Activated CD4-positive, alpha-beta T cell treated with anti-CD3 and anti-CD28 coated beads, Interleukin-2, Interleukin-6, amounts not matched to agents 100 ng/mL and 50 ng/mL, durations not matched to agents 16 hours and 8 hours (primary cell): ENCODE measurements at regions not wholly inside any gene's neighbourhood (a gene's known extent, or its start where the extent isn't known, plus 50 kb on each side); places are given as distances from the start of the nearest gene placed in this dataset.

Experiments used
- DNase-seq: peaks from one replicate; pipeline ENCODE4 v3.0.0-alpha.2; 2020

DNA sequence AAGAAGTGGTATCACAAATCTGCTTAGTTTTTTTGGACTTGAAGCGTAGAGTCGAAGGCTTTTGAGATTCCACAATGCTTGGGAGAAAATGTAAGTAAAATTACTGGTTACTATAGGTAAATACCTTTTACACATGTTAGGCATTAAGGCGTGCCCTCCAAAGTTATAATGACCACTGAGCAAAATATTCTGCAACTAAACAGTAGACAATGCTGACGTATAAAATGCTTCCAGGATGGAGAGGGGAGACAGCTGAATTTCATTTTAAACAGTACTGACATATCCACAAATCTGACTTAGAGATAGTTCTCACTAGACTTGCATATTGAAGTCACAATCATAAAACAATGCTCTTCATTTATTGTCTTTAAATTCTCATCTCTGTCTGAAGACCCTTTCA is 144.5 kb upstream of the DCN start:
- no peak for DNase-seq

GRCh38 chr12:91326058-91327027 is 143.7 kb upstream of the DCN start:
- DNase-seq = peak; percentile 69

DNA sequence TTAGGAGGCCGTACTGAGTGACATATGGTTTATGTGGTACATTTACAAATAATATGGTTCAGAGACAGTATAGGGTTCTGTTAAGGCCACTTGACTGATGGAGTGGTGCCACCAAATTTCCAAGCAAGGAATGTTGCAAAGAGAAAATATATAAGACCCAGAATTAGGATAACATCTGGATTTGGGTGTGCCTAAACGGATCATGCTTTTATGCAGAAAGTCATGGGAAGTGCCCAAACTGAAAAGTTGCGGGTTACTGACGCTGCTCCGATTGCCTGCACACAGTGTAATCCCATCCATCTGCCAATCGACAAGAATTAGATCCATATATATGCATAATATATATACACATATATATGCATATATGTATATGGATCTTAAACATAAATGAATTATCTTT is 138.4 kb upstream of the DCN start:
- no peak for DNase-seq

DNA sequence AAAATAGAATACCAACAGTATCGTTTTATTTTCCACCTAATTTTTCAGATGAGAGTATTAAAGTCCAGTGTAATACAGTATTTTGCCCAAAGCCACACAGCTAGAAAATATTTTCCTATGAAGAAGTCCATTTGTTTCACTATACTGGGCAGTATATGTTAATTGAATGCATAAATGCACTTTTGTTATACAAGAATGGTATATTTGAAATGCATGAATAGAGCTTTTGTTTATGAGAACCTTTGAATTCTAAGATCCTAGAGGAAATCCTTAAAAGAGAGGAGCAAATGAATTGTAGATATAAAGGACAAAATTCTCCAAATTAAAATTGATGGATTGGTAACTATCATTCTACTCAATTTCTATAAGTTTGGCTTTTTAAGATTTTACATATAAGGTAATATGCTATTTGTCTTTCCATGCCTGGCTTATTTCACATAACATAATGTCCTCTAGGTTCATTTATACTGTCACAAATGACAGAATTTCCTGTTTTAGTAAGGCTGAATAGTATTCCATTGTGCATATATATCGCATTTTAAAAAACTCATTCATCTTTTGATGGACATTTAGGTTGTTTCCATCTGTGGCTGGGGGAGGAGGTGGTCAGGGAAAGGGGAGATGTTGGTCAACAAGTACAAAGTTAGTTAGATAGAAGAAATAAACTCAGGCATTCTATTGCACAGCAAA is 136.6 kb upstream of the DCN start:
- no peak for DNase-seq

DNA sequence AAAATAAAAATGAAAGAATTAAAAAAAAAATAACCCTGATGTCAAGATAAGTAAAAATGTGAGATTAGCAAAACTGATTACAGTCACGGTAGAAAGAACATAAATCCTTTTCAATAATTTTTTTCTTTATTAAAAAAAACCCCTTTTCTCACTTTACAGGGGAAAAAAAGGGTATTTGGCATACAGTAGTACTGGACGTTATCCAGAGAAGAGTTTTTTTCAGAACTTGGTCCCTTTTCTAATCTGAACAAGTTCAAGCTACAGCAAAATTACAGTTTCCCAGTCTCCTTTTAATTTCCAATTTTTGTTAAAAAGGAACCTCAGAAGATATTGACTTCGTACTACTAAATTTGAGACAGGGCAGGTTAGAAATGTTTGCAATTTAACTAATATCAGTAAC is 134.7 kb upstream of the DCN start:
- DNase-seq = no peak

GRCh38 chr12:91316907-91317269 is 134.3 kb upstream of the DCN start:
- DNase-seq = no peak

DNA sequence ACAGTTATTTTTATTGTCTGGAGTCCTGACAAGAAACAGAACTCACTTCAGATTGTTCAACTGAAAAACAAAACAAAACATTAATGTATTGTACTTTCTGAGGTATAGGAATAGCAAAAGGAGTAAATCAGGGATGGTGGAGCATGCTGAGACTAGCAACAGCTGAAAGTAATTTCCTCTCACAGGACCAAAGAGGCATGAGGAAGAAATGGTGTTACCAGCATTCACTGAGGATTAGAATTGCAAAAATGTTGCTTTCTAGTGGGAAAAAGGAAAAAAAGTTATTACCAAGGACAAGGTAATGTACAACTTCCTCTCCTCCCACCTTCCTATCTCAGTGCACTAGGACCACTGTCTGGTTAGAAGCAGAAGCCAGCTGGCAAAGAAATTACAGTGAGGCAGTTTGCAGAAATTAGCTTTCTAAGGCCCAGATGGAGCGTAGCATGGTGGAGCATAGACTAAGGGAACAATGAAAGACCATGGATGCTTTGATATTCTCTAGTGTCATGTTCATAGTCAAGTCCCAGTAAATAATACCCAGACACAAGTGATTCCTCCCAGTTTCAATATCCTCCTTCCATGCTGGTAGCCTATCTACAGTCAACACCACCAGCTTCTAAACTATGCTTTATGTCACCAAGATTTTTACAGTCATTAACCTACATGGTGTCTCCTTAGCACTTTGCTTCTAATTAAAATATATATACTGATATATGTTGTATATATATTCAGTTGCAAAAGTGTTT is 133.7 kb upstream of the DCN start:
- no peak for DNase-seq

GRCh38 chr12:91311081-91311480 is 128.5 kb upstream of the DCN start:
- no peak for DNase-seq

GRCh38 chr12:91309450-91309849 is 126.8 kb upstream of the DCN start:
- DNase-seq = no peak

DNA sequence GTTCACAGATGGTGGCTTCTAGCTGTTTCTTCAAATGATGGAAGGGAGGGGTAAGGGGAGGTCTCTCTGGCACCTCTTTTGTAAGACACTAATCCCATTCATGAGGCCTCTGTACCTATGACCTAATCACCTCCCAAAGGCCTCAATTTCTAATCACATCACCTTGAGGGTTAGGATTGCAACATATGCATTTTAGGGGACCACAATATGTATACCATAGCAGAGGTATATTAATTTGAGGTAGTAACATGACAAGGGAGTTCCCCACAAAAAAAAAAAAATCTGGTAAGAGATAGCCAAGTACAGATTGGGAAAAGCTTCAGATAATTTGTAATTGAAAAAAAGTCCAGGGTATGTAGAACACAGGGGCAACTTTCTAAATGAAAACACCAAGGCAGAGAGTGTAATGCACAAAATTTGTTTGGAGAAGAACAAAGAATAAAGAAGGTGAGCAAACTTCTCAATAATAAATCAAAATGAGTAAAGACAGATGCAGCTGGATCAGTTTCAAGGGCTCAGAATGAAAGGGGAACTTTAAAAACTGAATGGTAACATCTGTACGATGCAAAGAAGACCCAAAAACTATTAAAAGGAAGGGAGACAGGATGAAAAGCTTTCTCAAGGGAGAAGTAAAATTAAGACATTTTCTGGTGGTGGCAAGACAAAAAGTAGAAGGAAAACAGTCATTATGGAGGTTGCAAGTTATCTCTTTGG is 125.5 kb upstream of the DCN start:
- no peak for DNase-seq

DNA sequence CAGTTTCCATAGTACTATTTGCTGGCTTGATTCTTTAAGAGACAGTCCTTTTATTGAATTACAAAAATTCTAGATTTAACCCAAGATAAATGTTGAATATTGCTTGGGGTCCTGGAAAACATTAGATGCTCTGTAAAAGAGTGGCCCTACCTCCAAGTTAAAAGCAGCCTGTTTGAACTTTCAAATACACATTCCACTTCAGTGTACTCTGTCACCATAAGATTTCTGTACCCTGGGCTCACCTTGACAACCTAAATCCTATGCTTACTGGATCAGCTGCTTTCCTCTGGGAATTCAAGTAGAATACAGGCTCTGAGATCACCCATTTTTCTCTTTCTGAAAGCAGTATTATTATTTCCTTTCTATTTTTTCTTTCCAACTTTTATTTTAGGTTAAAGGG is 107.7 kb upstream of the DCN start:
- DNase-seq = no peak

GRCh38 chr12:91289906-91290305 is 107.3 kb upstream of the DCN start:
- no peak for DNase-seq

- no peak for DNase-seq
These were observed 106.5 kb upstream of the DCN start for GRCh38 chr12:91289072-91289471.

- DNase-seq = no peak
These were observed 105.1 kb upstream of the DCN start for GRCh38 chr12:91287753-91288152.

GRCh38 chr12:91278126-91278525 is 95.5 kb upstream of the DCN start:
- DNase-seq = no peak

GRCh38 chr12:91276509-91276908 is 93.9 kb upstream of the DCN start:
- DNase-seq = no peak

- no peak for DNase-seq
These were observed 92.7 kb upstream of the DCN start for GRCh38 chr12:91275321-91275720.

DNA sequence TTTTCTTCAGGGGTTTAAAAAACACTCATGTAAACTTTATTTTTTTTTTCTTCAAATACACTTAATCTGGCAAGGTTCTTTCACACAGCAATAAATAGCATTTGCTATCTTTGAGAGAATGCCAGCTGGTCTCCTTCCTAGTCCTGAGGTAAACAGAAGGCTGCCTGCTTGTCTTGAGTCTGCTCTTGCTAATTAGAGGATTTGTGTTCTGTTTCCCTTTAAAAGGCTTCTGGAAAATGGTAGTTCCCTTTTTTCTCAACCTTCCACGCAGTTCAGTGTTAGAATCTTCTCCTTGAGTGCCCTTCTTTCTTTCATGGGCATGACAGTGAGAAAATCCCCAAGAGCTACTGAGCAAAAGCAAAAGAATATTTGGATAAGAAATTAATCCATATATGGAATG is 92.3 kb upstream of the DCN start:
- DNase-seq = no peak

DNA sequence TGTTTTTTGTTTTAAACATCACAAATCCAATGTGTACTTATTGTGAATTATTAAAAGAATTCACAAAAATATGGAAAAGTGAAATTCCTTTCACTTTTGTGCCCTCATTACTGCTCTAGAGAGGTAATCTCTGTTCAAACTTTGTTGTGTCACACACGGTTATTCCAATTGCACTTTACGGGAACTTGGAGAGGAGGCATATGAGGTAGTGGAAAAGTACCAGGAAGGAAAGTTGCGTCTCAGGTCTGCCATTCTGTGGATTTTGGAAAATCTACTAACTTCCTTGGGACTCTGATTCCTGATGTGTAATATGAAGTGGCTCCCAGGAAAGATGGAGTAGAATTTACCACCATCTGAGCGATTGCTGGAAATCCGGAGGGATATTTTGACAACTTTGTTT is 90.9 kb upstream of the DCN start:
- no peak for DNase-seq

DNA sequence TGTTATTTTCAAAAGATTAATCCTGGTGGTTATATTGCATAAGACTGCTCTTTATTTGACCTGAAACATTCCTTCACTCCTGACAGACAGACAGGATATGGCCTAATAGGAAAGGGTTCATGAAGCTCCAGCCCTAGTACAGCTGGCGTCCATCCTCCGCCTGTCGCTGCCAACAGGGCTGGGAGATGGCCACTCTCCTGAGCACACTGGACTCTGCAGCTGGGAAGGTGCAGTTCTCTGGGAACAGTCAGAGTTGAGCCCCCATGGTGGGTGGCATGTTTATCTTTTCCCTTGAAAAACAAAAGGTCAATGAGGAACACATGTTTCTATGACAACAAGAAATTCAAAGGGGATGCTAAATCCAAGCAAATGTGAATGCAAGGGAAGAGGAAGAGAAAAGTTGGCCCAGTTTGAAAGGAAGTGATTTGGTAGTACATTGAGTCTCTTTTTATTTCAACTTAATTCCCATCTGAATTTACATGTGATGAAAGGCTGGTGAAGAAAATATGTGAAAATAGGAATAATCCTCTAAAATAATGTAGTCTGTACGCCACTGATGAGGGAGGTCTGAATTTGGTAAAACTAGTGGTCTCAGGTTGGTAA is 89.9 kb upstream of the DCN start:
- no peak for DNase-seq

DNA sequence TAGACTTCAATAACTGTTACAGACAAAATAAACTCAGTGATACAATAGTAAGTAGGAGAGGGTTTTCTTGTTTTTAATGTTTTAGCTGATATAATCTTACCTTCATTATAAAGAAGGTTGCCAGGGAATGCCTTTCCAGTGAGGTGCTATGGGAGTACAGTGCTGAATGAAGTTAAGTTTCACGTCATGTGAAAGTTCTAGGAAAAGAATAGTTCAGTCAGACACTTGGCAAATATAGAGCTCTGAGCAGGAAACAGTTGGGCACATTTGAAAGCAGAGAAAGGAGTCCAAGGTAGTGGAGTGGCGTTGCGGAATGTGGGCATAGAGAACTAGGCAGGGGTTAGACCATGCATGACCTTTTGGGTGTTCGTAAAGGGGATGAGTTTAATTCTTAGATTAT is 88.6 kb upstream of the DCN start:
- no peak for DNase-seq

GRCh38 chr12:91267039-91267438 is 84.4 kb upstream of the DCN start:
- no peak for DNase-seq

DNA sequence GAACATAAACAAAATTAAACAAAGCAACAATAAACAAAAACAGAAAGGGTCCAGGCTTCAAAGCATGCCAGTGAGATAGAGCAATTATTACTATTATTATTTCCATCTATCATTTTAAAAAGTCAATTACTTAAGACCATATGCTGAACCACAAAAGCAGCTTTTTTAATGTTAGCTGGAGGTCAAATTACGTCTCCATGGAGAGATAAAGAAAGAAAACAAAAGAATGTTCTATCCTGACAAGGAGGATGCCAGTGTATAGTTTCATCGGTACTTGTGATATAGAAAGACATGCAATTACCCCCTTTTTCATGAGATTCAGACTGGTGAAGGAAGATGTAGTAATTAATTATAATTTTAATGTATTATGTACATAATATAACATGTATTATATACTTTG is 81.6 kb upstream of the DCN start:
- no peak for DNase-seq
